ENCODE measurements at regions not wholly inside any gene's neighbourhood (a gene's known extent, or its start where the extent isn't known, plus 50 kb on each side); places are given as distances from the start of the nearest gene placed in this dataset.

GRCh38 chr9:13948037-13948436, 365.9 kb downstream of the NFIB start:
- TF ChIP-seq POLR2AphosphoS5 (IDR thresholded peaks at IDR 0.05; ENCODE audit: borderline replicate concordance, low read depth, low read length): no peak
- TF ChIP-seq EZH2 (IDR thresholded peaks at IDR 0.05): no peak
- no peak for TF ChIP-seq FOXP2 (optimal IDR thresholded peaks at IDR 0.05; ENCODE audit: control extremely low read depth, extremely low read length, insufficient read depth)

Measured in SK-N-MC (cell line).